Bronchial epithelial cell (primary cell): ENCODE measurements at regions not wholly inside any gene's neighbourhood (a gene's known extent, or its start where the extent isn't known, plus 50 kb on each side); places are given as distances from the start of the nearest gene placed in this dataset.

ENCODE experiments used
- DNase-seq: peaks from one replicate; pipeline ENCODE4 v3.0.0-alpha.2; 2010; ENCODE audit warnings: low read depth
- FAIRE-seq: peaks from 2 replicates; lab custom pipeline; 2011; peaks lifted over from hg19 to GRCh38; lab: Jason Lieb, UNC
- H3K27me3 ChIP-seq: 2 replicates; pipeline ENCODE4 v1.5.1; 2011; ENCODE audit warnings: low read length; ENCODE audit not compliant: control insufficient read depth, insufficient read depth
- H3K36me3 ChIP-seq: 2 replicates; pipeline ENCODE4 v1.5.1; 2011; ENCODE audit warnings: low read length; ENCODE audit not compliant: control insufficient read depth, insufficient read depth
- H3K4me3 ChIP-seq: 2 replicates; pipeline ENCODE4 v1.5.1; 2011; ENCODE audit warnings: mild to moderate bottlenecking, low read depth, low read length, control low read depth
- TF ChIP-seq, protein P1 (sequence below): IDR thresholded peaks from 2 replicates; pipeline ENCODE4 v1.5.1; 2011; ENCODE audit warnings: mild to moderate bottlenecking, moderate library complexity, low read length, control low read depth, inconsistent platforms; ENCODE audit not compliant: insufficient read depth, severe bottlenecking

DNA sequence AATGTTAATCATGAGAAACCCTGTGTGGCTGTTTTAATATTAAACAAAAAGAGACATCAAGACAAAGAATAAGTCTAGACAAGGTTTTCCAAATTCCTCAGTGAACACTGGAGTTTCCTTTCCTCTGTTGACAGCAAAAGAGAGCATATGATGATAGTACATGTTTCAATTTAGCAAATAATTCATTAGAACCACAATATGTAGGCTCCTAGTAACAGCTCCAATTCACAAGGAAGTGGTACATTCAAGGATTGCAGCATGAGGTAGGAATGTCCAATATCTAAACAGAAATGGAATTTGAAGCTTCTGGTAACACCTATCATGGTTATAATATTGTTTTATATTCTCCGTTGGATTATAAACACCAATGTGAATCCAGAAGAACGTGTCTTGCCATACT, 203.8 kb upstream of the TECRL start:
- FAIRE-seq (no peak), DNase-seq (no peak)
- H3K27me3 ChIP-seq = no peaks in the 10 kb centered on the region
- no peak overlapping the region for H3K4me3 ChIP-seq
- TF ChIP-seq, protein P1, sequence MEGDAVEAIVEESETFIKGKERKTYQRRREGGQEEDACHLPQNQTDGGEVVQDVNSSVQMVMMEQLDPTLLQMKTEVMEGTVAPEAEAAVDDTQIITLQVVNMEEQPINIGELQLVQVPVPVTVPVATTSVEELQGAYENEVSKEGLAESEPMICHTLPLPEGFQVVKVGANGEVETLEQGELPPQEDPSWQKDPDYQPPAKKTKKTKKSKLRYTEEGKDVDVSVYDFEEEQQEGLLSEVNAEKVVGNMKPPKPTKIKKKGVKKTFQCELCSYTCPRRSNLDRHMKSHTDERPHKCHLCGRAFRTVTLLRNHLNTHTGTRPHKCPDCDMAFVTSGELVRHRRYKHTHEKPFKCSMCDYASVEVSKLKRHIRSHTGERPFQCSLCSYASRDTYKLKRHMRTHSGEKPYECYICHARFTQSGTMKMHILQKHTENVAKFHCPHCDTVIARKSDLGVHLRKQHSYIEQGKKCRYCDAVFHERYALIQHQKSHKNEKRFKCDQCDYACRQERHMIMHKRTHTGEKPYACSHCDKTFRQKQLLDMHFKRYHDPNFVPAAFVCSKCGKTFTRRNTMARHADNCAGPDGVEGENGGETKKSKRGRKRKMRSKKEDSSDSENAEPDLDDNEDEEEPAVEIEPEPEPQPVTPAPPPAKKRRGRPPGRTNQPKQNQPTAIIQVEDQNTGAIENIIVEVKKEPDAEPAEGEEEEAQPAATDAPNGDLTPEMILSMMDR = no peak
- no peaks in the 10 kb centered on the region for H3K36me3 ChIP-seq

GRCh38 chr4:64598066-64598465, 188.8 kb upstream of the TECRL start:
- H3K4me3 ChIP-seq = no peak overlapping the region
- H3K27me3 ChIP-seq = no peaks in the 10 kb centered on the region
- FAIRE-seq (no peak), DNase-seq (no peak)
- TF ChIP-seq, protein P1 = no peak
- no peaks in the 10 kb centered on the region for H3K36me3 ChIP-seq

DNA sequence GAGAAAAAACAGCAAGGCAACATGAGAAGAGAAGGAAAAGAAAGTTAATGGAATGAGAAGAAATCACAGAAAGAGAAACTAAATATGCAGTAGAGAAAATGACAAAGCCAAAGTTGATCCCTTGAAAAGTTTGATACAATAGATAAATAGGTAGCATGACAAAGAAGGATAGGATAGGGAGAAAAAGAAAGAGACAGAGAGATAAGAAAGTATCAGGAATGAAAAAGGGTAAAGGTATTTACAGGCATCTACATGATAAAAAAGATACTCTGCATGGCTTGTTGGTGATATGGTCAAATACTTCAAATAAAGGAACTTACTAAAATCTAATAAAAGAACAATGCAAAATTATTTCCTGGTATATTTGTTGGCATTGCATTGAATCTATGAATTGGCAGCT, 185.5 kb upstream of the TECRL start:
- no peaks in the 10 kb centered on the region for H3K27me3 ChIP-seq
- no peaks in the 10 kb centered on the region for H3K36me3 ChIP-seq
- H3K4me3 ChIP-seq = no peak overlapping the region
- TF ChIP-seq, protein P1 = no peak
- DNase-seq (no peak), FAIRE-seq (no peak)

DNA sequence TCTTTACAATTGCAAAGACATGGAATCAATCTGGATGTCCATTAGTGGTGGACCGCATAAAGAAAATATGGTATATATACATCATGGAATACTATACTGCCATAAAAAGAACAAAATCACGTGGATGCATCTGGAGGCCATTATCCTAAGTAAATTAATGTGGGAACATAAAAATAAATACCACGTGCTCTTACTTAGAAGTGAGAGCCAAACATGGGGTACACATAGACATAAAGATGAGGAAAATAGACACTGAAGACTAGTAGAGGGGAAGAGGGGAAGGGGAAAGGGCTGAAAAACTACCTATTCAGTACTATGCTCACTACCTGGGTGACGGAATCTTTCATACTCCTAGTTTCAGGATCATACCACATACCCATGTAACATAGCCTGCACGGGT, 179.3 kb upstream of the TECRL start:
- TF ChIP-seq, protein P1 = no peak
- DNase-seq = no peak
- FAIRE-seq = no peak
- Histone ChIP-seq H3K27me3 (no peaks in the 10 kb centered on the region), H3K4me3 (no peak overlapping the region), H3K36me3 (no peaks in the 10 kb centered on the region)

DNA sequence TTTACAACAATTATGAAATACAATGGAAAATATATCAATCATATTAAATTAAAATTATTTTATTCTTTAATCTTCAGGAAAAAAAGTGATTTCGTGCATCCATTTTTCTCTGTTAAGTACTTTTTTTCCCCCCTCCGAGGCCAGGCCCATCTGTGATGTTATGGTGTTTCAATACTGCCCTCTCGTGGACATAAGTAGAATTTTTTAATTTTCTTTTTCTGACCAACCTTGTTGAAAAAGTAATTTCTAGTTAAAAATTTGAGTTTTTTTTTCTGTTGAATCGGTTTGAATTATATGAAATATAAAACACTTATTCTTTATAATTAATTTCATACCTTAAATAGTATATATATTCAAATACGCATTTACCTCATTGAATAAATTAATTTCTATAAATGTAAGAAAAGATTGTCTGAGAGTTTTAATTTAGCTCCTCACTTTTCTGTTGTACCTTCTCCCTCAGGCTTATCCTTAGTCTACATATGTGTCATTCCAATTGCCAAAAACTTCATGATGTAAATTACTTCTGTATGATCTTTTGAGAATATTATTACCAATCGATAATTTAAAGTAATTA, 175.8 kb upstream of the TECRL start:
- no peak for FAIRE-seq

DNA sequence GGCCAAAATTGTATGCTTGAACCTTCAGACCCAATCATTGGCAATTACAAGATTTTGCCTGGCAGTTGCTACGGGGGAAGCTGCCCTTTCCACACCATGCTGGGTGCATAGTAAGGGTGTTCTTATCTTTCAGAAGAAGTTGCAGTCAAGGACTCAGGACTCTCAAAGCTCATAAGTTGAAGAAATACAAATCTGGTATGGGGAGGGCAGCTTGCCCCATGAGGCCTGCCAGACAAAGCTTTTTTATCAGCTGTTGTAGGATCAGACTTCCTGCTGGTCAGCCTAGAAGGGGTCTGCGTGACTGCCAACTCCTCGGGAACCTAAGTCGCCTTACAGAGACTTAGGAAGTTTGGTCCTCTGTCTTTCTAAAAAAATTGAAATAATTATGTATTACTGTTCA, 174.9 kb upstream of the TECRL start:
- DNase-seq (no peak), FAIRE-seq (no peak)

More for the DNA sequence above, 175.8 kb upstream of the TECRL start:
- TF ChIP-seq, protein P1 = peak; percentile 27
- no peaks in the 10 kb centered on the region for H3K27me3 ChIP-seq
- no peak overlapping the region for H3K4me3 ChIP-seq
- no peaks in the 10 kb centered on the region for H3K36me3 ChIP-seq
- DNase-seq = peak; percentile 19

More for the DNA sequence above, 174.9 kb upstream of the TECRL start:
- Histone ChIP-seq H3K4me3 (no peak overlapping the region), H3K27me3 (no peaks in the 10 kb centered on the region), H3K36me3 (no peaks in the 10 kb centered on the region)
- TF ChIP-seq, protein P1 = no peak
